ENCODE measurements at regions not wholly inside any gene's neighbourhood (a gene's known extent, or its start where the extent isn't known, plus 50 kb on each side); places are given as distances from the start of the nearest gene placed in this dataset.

DNA sequence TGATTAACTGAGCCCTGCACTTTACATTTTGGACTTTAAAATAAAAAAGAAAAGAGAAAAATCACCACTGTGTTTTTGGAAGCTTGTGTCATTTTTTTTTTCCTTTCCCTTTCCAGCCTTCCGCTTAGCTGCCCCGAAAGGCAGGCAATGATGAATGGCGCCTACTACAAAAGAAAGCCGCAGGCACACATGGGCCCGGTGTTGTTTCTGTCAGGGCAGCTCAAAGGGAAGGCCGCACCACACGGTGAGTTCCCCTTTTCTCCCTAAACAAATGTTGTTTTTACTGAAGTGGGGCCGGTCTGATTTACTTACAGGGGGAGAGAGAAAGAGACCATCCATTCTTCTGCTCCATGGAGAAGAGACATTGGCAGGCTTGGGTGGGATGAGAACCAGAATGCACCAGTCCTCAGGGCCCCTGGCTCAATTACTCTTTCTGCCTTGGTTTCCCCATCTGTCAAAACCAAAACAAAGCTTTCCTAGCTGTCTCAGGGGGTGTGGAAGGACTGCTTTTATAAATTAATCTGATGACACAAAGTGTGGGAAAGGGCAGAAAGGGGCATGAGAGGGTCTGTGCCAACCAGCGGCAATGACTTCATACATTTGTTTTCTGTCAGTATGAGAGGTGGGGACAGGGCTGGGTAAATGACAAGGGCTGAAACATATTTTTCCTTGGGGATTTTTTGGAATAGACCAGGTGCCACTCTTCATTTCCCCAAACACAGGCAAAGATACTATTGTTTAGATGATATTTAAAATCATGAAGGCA lies 91.4 kb upstream of the PLXNA2 start:
- Mint-ChIP-seq H3K9me3 (no peaks in the 10 kb centered on the region), H3K4me1 (peaks cover 10% of the 10 kb centered on the region), H3K27ac (no peak overlapping the region), H3K4me3 (no peak overlapping the region), H3K36me3 (ENCODE audit: low read depth) (no peaks in the 10 kb centered on the region), H3K27me3 (ENCODE audit: insufficient read depth) (peaks cover 18% of the 10 kb centered on the region)
- no peaks in the 10 kb centered on the region for H3K36me3 ChIP-seq (ENCODE audit: control insufficient read depth, insufficient read depth, low read length)
- TF ChIP-seq, protein P1, sequence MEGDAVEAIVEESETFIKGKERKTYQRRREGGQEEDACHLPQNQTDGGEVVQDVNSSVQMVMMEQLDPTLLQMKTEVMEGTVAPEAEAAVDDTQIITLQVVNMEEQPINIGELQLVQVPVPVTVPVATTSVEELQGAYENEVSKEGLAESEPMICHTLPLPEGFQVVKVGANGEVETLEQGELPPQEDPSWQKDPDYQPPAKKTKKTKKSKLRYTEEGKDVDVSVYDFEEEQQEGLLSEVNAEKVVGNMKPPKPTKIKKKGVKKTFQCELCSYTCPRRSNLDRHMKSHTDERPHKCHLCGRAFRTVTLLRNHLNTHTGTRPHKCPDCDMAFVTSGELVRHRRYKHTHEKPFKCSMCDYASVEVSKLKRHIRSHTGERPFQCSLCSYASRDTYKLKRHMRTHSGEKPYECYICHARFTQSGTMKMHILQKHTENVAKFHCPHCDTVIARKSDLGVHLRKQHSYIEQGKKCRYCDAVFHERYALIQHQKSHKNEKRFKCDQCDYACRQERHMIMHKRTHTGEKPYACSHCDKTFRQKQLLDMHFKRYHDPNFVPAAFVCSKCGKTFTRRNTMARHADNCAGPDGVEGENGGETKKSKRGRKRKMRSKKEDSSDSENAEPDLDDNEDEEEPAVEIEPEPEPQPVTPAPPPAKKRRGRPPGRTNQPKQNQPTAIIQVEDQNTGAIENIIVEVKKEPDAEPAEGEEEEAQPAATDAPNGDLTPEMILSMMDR (conservative IDR thresholded peaks at IDR 0.05) = no peak
- H3K9ac ChIP-seq (ENCODE audit: extremely low read depth, low read length, poor library complexity, severe bottlenecking) = no peak overlapping the region
- no peak for DNase-seq
- peak overlapping the region; percentile 96 for H3K27ac ChIP-seq (ENCODE audit: low read depth, low read length)
- H3K4me1 ChIP-seq (ENCODE audit: control insufficient read depth, insufficient read depth, low read length) = no peaks in the 10 kb centered on the region
- no peaks in the 10 kb centered on the region for H3K27me3 ChIP-seq (ENCODE audit: control insufficient read depth, insufficient read depth, low read length, poor library complexity, severe bottlenecking)
- no peak overlapping the region for H3K4me3 ChIP-seq (ENCODE audit: low read length)
- WGBS, 2 experiments (ENCODE audit: insufficient coverage in 1 of 2, insufficient read length in 1 of 2) = 40 to 78% methylated on average over 5 to 9 of the region's 9 CpGs
- no peaks in the 10 kb centered on the region for H3K9me3 ChIP-seq (ENCODE audit: control insufficient read depth, low read length)

DNA sequence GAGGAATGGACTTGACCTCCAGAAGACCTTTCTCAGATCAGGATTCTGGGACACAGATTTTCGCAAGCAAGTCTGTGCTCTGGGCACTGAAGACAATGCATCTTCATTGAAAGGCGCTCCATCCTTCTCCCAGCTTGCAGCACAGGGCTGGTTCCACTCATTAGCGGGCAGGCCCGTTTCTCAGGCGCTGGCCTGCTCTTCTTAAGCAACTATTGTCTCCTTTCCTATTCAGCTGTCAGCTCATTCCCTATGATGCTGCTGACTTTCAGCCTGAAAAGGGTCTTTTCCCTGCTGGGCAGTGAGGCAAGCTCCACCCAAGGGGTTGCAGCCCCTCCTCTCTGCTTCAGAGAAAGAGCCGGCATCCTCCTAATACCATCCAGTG lies 91.9 kb upstream of the PLXNA2 start:
- no peaks in the 10 kb centered on the region for H3K27me3 ChIP-seq (ENCODE audit: control insufficient read depth, insufficient read depth, low read length, poor library complexity, severe bottlenecking)
- no peak overlapping the region for H3K9ac ChIP-seq (ENCODE audit: extremely low read depth, low read length, poor library complexity, severe bottlenecking)
- WGBS, 2 experiments (ENCODE audit: insufficient coverage in 1 of 2, insufficient read length in 1 of 2) = 63 to 81% methylated on average over 5 of the region's 6 CpGs
- Mint-ChIP-seq H3K9me3 (no peaks in the 10 kb centered on the region), H3K4me3 (no peak overlapping the region), H3K4me1 (peaks cover 10% of the 10 kb centered on the region), H3K27me3 (ENCODE audit: insufficient read depth) (peaks cover 18% of the 10 kb centered on the region), H3K36me3 (ENCODE audit: low read depth) (no peaks in the 10 kb centered on the region), H3K27ac (no peak overlapping the region)
- no peaks in the 10 kb centered on the region for H3K4me1 ChIP-seq (ENCODE audit: control insufficient read depth, insufficient read depth, low read length)
- no peaks in the 10 kb centered on the region for H3K36me3 ChIP-seq (ENCODE audit: control insufficient read depth, insufficient read depth, low read length)
- no peak for DNase-seq
- TF ChIP-seq, protein P1 (conservative IDR thresholded peaks at IDR 0.05) = no peak
- no peaks in the 10 kb centered on the region for H3K9me3 ChIP-seq (ENCODE audit: control insufficient read depth, low read length)
- no peak overlapping the region for H3K4me3 ChIP-seq (ENCODE audit: low read length)
- peak overlapping the region; percentile 96 for H3K27ac ChIP-seq (ENCODE audit: low read depth, low read length)

DNA sequence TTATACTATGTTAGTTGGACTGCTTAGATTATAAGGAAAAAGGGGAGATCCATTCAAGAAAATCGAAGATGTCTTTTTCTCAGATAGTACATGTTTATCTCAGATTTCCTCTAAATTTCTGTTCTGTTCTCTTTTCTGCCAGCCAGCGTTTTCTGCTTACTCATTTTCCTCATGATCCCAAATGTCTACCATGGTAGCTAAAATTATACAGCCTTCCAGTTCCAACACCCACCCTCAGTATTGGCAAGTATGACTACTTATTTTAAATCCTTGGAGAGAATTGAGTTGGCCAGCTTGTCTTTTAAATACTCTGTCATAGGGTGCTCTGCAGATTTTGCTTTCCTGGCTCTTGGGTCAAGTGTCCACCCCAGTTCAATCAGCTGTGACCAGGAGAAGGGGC lies 95.7 kb upstream of the PLXNA2 start:
- Mint-ChIP-seq H3K27ac (no peak overlapping the region), H3K4me3 (no peak overlapping the region), H3K4me1 (peaks cover 5% of the 10 kb centered on the region), H3K36me3 (ENCODE audit: low read depth) (no peaks in the 10 kb centered on the region), H3K9me3 (no peaks in the 10 kb centered on the region), H3K27me3 (ENCODE audit: insufficient read depth) (peaks cover 17% of the 10 kb centered on the region)
- no peaks in the 10 kb centered on the region for H3K4me1 ChIP-seq (ENCODE audit: control insufficient read depth, insufficient read depth, low read length)
- WGBS, 2 experiments (ENCODE audit: insufficient coverage in 1 of 2, insufficient read length in 1 of 2) = 82 to 89% methylated on average over 2 of the region's 2 CpGs
- TF ChIP-seq, protein P1 (conservative IDR thresholded peaks at IDR 0.05) = no peak
- H3K4me3 ChIP-seq (ENCODE audit: low read length) = no peak overlapping the region
- no peaks in the 10 kb centered on the region for H3K36me3 ChIP-seq (ENCODE audit: control insufficient read depth, insufficient read depth, low read length)
- no peak overlapping the region for H3K27ac ChIP-seq (ENCODE audit: low read depth, low read length)
- DNase-seq = no peak
- no peaks in the 10 kb centered on the region for H3K27me3 ChIP-seq (ENCODE audit: control insufficient read depth, insufficient read depth, low read length, poor library complexity, severe bottlenecking)
- no peak overlapping the region for H3K9ac ChIP-seq (ENCODE audit: extremely low read depth, low read length, poor library complexity, severe bottlenecking)
- H3K9me3 ChIP-seq (ENCODE audit: control insufficient read depth, low read length) = no peaks in the 10 kb centered on the region

Measured in endodermal cell (in vitro differentiated cells).